GM19238 (cell line): ENCODE measurements at regions not wholly inside any gene's neighbourhood (a gene's known extent, or its start where the extent isn't known, plus 50 kb on each side); places are given as distances from the start of the nearest gene placed in this dataset.
"Not testable (repeated sequence)": the region's sequence is repeated elsewhere in the genome, so short reads cannot be mapped to it uniquely, and the experiment has no call there.

Experiments used
- DNase-seq: peaks from one replicate; pipeline ENCODE4 v3.0.0; 2011; ENCODE audit warnings: low spot score; ENCODE audit not compliant: insufficient read length

DNA sequence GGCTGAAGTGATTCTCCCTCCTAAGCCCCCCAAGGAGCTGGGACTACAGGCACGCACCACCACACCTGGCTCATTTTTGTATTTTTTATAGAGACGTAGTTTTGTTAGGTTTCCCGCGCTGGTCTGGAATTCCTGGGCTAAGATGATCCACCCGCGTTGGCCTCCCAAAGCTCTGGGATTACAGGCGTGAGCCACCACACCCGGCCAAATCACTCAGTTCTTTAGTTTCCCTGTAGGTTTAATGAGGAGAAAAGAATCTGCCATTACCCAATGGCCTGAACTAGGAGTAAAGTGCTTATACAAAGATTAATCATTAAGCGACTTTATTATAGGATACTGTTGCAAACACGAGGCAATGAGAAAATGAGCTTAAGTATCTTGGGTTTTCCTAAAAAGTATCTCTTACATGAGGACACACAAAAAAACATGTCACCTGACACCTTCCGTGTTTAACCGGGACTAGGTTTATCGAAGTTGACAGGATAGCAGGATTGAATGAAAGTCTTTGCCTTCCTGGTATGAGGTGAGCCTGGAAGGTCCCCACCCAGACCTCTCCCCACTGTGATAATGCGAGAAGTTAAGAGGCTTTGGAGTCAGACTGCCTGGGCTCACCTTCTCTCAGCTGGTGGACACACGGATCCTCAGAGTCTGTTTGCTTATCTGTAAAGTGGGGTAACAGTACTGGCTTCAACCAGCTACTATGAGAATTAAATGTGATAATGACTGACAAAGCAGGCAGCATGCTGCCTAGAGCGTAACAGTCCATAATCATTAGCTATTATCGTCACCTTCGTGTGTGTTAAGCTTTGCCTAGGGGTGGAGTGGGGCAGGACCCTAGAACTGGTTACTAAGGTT lies 133.5 kb upstream of the KRAS start:
- DNase-seq: no peak

DNA sequence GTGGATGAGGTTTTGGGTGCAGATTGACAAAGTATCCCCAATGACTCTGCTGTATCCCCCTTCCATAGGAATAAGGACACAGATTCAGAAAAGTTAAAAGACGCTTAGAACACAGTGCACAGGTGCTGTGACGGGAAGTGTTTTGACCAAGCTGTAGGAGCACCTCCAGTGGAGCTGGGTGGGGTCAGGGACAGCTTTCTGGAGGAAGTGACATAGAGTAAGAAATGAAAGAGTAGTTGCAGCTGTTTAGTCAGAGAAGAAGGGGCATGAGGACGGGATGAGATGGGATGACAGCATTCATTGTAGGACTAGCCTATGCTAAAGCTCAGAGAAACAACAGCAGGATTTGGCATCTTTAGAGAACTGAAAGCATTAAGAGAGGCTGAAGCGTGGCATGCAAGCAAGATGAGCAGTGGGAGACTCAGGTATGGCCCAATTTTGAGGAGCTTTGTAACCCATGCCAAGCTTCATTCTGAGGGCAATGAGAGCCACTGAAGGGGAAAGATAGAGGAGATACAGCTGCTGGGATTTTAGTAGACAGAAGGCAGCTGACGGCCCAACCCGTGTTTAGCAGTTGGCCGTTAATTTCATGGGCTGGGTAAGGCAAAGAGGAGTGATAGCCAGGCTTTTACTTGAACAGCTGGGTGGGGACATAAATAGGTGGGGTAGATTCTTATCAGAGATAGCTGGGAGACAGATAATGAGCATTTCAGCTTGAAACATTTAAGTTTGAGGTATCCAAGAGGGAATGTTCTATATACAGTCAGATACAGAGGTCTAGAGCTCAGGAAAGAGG lies 131.8 kb upstream of the KRAS start:
- DNase-seq: no peak

GRCh38 chr12:25377469-25378177 lies 126.9 kb upstream of the KRAS start:
- DNase-seq: no peak

GRCh38 chr12:25376985-25377384 lies 126.3 kb upstream of the KRAS start:
- no peak for DNase-seq

- no peak for DNase-seq
These were observed 125.7 kb upstream of the KRAS start for GRCh38 chr12:25376407-25376806.

- no peak for DNase-seq
These were observed 122.5 kb upstream of the KRAS start for GRCh38 chr12:25372969-25373817.

GRCh38 chr12:25372002-25372401 lies 121.3 kb upstream of the KRAS start:
- DNase-seq: no peak

DNA sequence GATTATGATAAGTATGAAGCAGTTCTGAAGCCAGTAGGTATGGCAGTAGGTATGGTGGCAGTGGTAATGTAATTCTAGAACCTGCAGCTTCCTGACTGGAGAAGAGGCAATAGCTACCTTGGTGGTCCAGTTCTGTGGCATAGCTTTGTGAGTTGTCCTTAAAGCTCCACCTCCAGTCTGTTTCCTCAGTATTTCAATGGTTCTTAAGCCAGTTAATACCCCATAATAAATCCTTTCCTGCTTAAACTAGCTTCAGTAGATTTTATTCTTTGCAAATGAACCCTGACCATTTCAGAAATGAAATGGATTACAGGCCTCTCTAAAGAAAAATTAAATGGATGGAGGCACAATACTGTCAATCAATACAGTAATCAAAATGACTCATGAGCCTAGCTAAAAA lies 117.8 kb upstream of the KRAS start:
- DNase-seq: no peak

- no peak for DNase-seq
These were observed 115.4 kb upstream of the KRAS start for GRCh38 chr12:25366122-25366521.

DNA sequence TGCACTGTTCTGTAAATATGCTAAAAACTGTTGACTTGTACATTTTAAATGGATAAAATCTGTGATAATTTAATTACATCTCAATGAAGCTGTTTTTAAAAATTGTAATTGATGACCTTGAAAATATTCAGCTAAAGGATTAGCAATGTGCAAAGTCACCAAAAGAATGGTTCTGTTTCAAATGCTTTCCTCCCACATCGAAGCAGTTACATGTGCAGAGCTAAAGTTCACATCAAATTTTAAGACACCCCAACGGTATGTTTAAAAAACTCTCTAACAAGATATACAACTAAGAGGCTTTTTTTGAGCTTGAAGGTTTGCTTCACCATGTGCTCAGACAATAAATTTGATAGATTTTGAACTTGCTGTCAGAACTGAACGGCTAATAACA lies 114.6 kb upstream of the KRAS start:
- no peak for DNase-seq

GRCh38 chr12:25364529-25365339 lies 114.0 kb upstream of the KRAS start:
- peak; percentile 19 for DNase-seq

DNA sequence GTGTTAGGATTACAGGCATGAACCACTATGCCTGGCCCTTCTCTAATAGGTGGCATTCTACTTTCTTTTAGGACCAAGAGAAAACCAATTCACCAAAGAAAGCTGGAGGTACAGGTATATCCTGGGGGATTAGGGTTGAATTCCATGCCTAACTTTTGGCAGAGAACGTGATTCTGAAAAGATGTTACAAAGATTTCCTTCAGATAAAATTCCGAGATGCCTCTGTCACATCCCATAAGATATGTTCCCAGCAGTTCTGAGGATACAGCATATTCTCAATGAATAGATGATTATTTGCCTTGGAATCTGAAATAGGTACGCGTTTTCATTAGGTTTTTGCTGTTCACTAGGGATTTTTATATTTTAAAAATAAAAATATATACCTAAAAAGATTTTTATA lies 111.9 kb upstream of the KRAS start:
- no peak for DNase-seq

DNA sequence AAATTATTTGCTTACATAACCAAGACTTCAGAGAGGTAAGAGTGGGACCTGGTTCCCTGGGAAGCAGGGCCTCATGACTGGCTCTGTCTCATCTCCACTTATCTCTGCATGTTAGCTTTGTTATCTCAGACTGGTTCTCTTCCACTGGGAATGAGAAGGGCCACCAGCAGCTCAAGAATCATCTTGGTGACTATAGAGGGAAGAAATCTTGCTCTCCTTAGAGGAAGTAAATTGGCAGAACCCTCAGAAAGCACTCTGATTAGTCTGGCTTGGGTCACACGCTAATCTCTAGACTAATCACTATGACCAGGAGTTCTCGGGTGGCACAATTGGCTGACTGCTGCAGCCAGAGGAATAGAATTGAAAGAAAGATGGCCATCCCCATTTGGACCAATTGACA lies 110.8 kb upstream of the KRAS start:
- DNase-seq: no peak

DNA sequence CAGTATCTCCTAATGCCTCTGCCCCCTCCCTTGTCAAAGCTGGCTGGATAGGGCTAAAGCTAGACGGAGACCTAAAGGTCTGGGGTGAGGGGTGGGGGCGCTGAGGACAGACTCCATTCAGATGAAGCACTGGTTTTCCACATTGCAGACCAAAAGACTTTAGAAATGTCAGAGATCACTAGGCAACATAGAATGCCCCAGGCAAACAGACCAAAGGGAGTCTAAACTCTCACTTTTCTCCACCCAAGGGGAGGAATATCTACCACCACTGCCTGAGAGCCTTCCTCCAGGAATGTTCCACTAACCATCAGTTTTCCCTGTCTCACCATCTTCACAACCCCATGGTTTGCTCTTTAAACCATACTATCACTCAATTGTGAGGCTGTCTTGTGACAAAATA lies 106.9 kb upstream of the KRAS start:
- no peak for DNase-seq

- DNase-seq: not testable (repeated sequence)
These were observed 102.2 kb upstream of the KRAS start for GRCh38 chr12:25352942-25353341.

GRCh38 chr12:25352083-25352918 lies 101.6 kb upstream of the KRAS start:
- no peak for DNase-seq

DNA sequence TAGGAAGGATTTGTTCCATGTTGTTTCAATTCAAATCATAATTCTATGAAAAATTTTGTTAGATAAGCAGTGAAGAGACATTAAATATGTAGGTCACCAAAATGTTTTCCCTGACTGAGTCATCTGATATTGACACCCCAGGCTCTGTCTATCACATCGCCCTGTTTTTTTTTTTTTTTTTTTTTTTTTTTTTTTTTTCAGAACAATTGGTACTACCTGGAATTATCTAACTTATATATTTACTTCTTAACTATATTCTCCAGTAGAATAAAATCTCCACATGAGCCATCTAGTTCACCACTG lies 97.8 kb upstream of the KRAS start:
- DNase-seq: no peak

DNA sequence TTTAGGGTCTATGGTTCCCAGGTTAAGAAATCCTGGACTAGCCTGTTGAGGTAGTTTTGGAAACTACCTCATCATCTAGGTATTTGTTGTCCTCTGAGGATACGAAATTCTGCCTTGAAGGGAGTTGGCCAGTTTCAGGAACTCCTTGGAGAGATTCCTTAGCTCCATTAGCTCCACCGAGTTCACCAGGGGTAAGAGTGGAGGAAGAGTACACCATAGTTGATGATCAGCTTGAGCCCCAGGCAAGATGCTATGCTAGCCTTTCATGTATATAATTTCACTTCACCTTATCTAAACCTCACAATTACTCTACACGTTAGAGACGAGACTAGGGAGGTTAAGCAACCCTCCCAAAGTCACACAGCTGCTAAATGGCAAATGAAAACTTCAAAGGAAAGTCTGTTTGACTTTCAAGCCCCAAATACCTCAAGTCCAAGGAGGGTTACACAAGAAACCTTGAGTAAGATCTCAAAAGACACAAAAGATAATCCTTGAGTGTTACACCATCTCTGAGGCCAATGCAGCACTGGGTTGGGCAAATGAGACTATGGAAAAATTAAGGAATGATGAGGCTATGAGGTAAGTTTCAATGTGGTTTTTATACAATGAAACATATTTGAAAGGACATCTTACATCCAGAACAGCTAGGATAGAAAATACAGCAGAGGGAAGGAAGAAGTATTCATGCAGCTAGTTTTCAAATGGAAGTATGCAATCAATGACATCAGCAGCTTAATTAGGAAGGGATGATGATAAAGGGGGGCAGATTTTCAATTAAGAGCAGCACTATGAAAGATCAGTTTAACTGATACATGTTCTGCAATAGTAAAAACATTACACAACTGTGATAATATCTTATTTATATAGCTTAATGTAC lies 97.2 kb upstream of the KRAS start:
- DNase-seq: no peak

DNA sequence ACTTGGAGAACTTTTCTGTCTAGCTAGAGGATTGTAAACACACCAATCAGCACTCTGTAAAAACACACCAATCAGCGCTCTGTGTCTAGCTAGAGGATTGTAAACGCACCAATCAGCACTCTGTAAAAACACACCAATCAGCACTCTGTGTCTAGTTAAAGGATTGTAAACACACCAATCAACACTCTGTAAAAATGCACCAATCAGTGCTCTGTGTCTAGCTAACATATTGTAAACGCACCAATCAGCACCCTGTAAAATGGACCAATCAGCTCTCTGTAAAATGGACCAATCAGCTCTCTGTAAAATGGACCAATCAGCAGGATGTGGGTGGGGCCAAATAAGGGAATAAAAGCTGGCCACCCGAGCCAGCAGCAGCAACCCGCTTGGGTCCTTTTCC lies 91.1 kb upstream of the KRAS start:
- not testable (repeated sequence) for DNase-seq
